H1 (cell line): ENCODE measurements at regions not wholly inside any gene's neighbourhood (a gene's known extent, or its start where the extent isn't known, plus 50 kb on each side); places are given as distances from the start of the nearest gene placed in this dataset.

ENCODE experiments used
- CTCF ChIA-PET: fragments of 300-600 bp; sonication (Branson Sonifier 250); formaldehyde crosslinking; loops from one replicate; lab custom pipeline; 2021; ENCODE audit not compliant: partially characterized antibody; lab: Charles Lee
- POLR2A ChIA-PET: fragments of 300-600 bp; sonication (Branson Sonifier 250); formaldehyde crosslinking; loops from one replicate; lab custom pipeline; 2021; ENCODE audit warnings: inconsistent platforms; ENCODE audit not compliant: partially characterized antibody; lab: Charles Lee
- DNase-seq, 2 experiments: peaks; one replicate each; pipeline versions ENCODE4 v3.0.0 to v3.0.0-alpha.2; 2010 to 2022; ENCODE audit warnings: low spot score in 2 of 2, low read depth in 1 of 2, mixed read lengths in 1 of 2
- FAIRE-seq: peaks from 2 replicates; lab custom pipeline; 2011; peaks lifted over from hg19 to GRCh38; lab: Jason Lieb, UNC
- H2AFZ ChIP-seq: 2 replicates; pipeline ENCODE4 v1.8.1; 2012; ENCODE audit warnings: low read length, inconsistent platforms
- H2AK5ac ChIP-seq: 2 replicates; pipeline ENCODE4 v1.6.1; 2013; ENCODE audit warnings: low read depth, low read length
- H2BK120ac ChIP-seq: replicated peaks from 2 replicates; pipeline ENCODE3; 2013; ENCODE audit warnings: low read depth, low read length, inconsistent platforms
- H2BK12ac ChIP-seq: 2 replicates; pipeline ENCODE4 v1.6.1; 2013; ENCODE audit warnings: low read depth, low read length
- H2BK15ac ChIP-seq: 2 replicates; pipeline ENCODE4 v1.6.1; 2013; ENCODE audit warnings: low read length
- H2BK20ac ChIP-seq: 2 replicates; pipeline ENCODE4 v1.6.1; 2013; ENCODE audit warnings: low read length
- H2BK5ac ChIP-seq: 2 replicates; pipeline ENCODE4 v1.6.1; 2013; ENCODE audit warnings: low read depth, low read length
- H3K14ac ChIP-seq: 2 replicates; pipeline ENCODE4 v1.6.1; 2013; ENCODE audit warnings: inconsistent platforms; ENCODE audit not compliant: insufficient read length
- H3K18ac ChIP-seq: 2 replicates; pipeline ENCODE4 v1.6.1; 2013; ENCODE audit warnings: low read length; ENCODE audit errors: extremely low read depth
- H3K23ac ChIP-seq: 2 replicates; pipeline ENCODE4 v1.6.1; 2013; ENCODE audit warnings: inconsistent platforms; ENCODE audit not compliant: insufficient read length
- H3K23me2 ChIP-seq: 2 replicates; pipeline ENCODE4 v1.6.1; 2013; ENCODE audit warnings: low read depth, low read length
- H3K27ac ChIP-seq: 2 replicates; pipeline ENCODE4 v1.6.1; 2011; ENCODE audit warnings: low read depth, low read length, inconsistent platforms
- H3K27me3 ChIP-seq, 4 experiments: replicated peaks in 1 of 4; 1 replicate in 1 of 4; 2 replicates in 3 of 4; pipeline versions ENCODE4 v1.6.1 to v1.8.1; 2011 to 2013; ENCODE audit warnings: low read length in 3 of 4, mild to moderate bottlenecking in 3 of 4, inconsistent platforms in 2 of 4, mixed read lengths in 2 of 4, moderate library complexity in 1 of 4; ENCODE audit not compliant: control insufficient read depth in 3 of 4, insufficient read depth in 3 of 4; ENCODE audit errors: extremely low read depth in 1 of 4
- H3K36me3 ChIP-seq, 4 experiments: 2 replicates each; pipeline versions ENCODE4 v1.6.1 to v1.8.1; 2011 to 2013; ENCODE audit warnings: mild to moderate bottlenecking in 4 of 4, low read length in 3 of 4, moderate library complexity in 2 of 4, control low read depth in 1 of 4, inconsistent platforms in 1 of 4; ENCODE audit not compliant: insufficient read depth in 4 of 4, control insufficient read depth in 2 of 4
- H3K4ac ChIP-seq: replicated peaks from 2 replicates; pipeline ENCODE3; 2013; ENCODE audit warnings: low read length, low read depth, mixed read lengths, inconsistent platforms; ENCODE audit not compliant: insufficient read length
- H3K4me1 ChIP-seq, 4 experiments: replicated peaks in 1 of 4; 1 replicate in 1 of 4; 2 replicates in 3 of 4; pipeline versions ENCODE4 v1.6.1 to v1.8.1; 2011 to 2013; ENCODE audit warnings: low read length in 3 of 4, inconsistent platforms in 2 of 4, mixed read lengths in 1 of 4; ENCODE audit not compliant: insufficient read depth in 4 of 4, control insufficient read depth in 3 of 4
- H3K4me2 ChIP-seq, 2 experiments: 2 replicates each; pipeline versions ENCODE4 v1.6.1 to v1.8.1; 2011 to 2013; ENCODE audit warnings: low read depth in 2 of 2, low read length in 2 of 2, control low read depth in 1 of 2, inconsistent platforms in 1 of 2, mild to moderate bottlenecking in 1 of 2; ENCODE audit not compliant: insufficient read depth in 1 of 2
- H3K4me3 ChIP-seq, 4 experiments: fragments of 200-600, 300-600 bp in 1 of 4; sonication (generic), shearing (Covaris generic), sonication (Bioruptor Twin) in 1 of 4; 2 replicates each; pipeline versions ENCODE4 v1.5.1 to v1.8.1; 2011 to 2016; ENCODE audit warnings: low read length in 4 of 4, low read depth in 3 of 4, control low read depth in 2 of 4, inconsistent platforms in 2 of 4, mild to moderate bottlenecking in 2 of 4, mixed read lengths in 1 of 4, moderate library complexity in 1 of 4; ENCODE audit not compliant: insufficient read depth in 2 of 4; ENCODE audit errors: extremely low read depth in 1 of 4
- H3K56ac ChIP-seq: replicated peaks from 2 replicates; pipeline ENCODE3; 2013; ENCODE audit warnings: low read depth, mild to moderate bottlenecking, mixed read lengths, low read length, inconsistent platforms; ENCODE audit not compliant: insufficient read length
- H3K79me1 ChIP-seq: 2 replicates; pipeline ENCODE4 v1.6.1; 2013; ENCODE audit warnings: low read depth, low read length, control low read depth
- H3K79me2 ChIP-seq, 2 experiments: 2 replicates each; pipeline versions ENCODE4 v1.6.1 to v1.8.1; 2012 to 2013; ENCODE audit warnings: low read length in 2 of 2, mild to moderate bottlenecking in 2 of 2, inconsistent platforms in 1 of 2; ENCODE audit not compliant: insufficient read depth in 2 of 2, control insufficient read depth in 1 of 2
- H3K9ac ChIP-seq, 4 experiments: replicated peaks in 1 of 4; 1 replicate in 1 of 4; 2 replicates in 3 of 4; pipeline versions ENCODE4 v1.6.1 to v1.8.1; 2011 to 2013; ENCODE audit warnings: low read depth in 3 of 4, low read length in 3 of 4, control low read depth in 2 of 4, mild to moderate bottlenecking in 2 of 4, moderate library complexity in 2 of 4, inconsistent platforms in 1 of 4; ENCODE audit errors: extremely low read depth in 1 of 4
- H3K9me3 ChIP-seq, 2 experiments: 2 replicates each; pipeline versions ENCODE4 v1.6.1 to v1.8.1; 2012 to 2013; ENCODE audit warnings: mild to moderate bottlenecking in 2 of 2, moderate library complexity in 2 of 2, control low read depth in 1 of 2, inconsistent platforms in 1 of 2, low read depth in 1 of 2, low read length in 1 of 2, mixed read lengths in 1 of 2; ENCODE audit not compliant: insufficient read depth in 2 of 2
- H4K20me1 ChIP-seq, 2 experiments: replicated peaks in 1 of 2; 2 replicates each; pipeline versions ENCODE3 to v1.8.1; 2011 to 2013; ENCODE audit warnings: inconsistent platforms in 2 of 2, low read length in 2 of 2, mild to moderate bottlenecking in 1 of 2; ENCODE audit not compliant: insufficient read depth in 2 of 2, control insufficient read depth in 1 of 2
- H4K5ac ChIP-seq: 2 replicates; pipeline ENCODE4 v1.6.1; 2013; ENCODE audit warnings: low read length, low read depth, mixed read lengths, inconsistent platforms; ENCODE audit not compliant: insufficient read length
- H4K8ac ChIP-seq: 2 replicates; pipeline ENCODE4 v1.8.0; 2013; ENCODE audit warnings: mild to moderate bottlenecking, moderate library complexity, low read length, inconsistent platforms; ENCODE audit not compliant: insufficient read depth; ENCODE audit errors: extremely low read depth
- H4K91ac ChIP-seq: replicated peaks from 2 replicates; pipeline ENCODE3; 2013; ENCODE audit warnings: low read length, mixed read lengths, inconsistent platforms; ENCODE audit not compliant: insufficient read length
- KDM1A ChIP-seq: fragments of 200-600, 300-600 bp; sonication (generic); IDR thresholded peaks from 2 replicates; pipeline ENCODE4 v1.7.1; 2016; ENCODE audit warnings: mild to moderate bottlenecking, low read length, borderline replicate concordance
- WGBS, 2 experiments: shearing (Covaris generic) in 1 of 2; methylation state at CpG; one replicate each; pipeline versions ENCODE4 v1.1.6 to v1.1.7; 2013 to 2015; ENCODE audit warnings: low lambda C conversion rate in 2 of 2, mixed read lengths in 2 of 2, inconsistent platforms in 1 of 2, low coverage in 1 of 2, missing lambda C conversion rate in 1 of 2; ENCODE audit not compliant: insufficient replicate concordance in 2 of 2, insufficient coverage in 1 of 2, insufficient read length in 1 of 2; ENCODE audit errors: extremely low coverage in 1 of 2, missing lambda C conversion rate in 1 of 2; 5-methylcytosine and 5-hydroxymethylcytosine counted together

DNA sequence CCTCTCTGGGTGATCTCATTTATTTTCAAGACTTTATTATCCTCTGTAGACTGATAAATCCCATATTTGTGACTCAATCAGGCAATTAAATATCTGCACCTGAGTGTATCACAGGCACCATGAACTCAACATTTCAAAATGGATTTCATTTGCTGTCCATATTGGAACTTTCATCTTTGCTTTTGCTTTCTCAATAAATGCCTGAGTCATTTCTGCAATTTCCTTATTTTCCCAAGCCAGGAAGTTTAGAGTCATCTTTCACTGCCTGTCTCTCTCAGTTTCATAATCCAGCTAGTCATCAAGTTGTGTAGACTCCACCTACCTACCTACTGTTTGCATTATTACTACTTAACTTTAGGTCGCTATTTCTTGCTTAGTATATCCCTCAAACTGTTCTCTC lies 540.9 kb downstream of the LMO4 start:
- no peak for FAIRE-seq
- CTCF ChIA-PET = interaction anchor here (0.7 kb wide), 1 partner anchor 11 kb away, joined by 3 read pairs; no protein-coding TSS in a partner anchor

More for the DNA sequence above, 540.9 kb downstream of the LMO4 start:
- H3K23me2 ChIP-seq = no peaks in the 10 kb centered on the region
- H2AK5ac ChIP-seq = no peak overlapping the region
- H3K27me3 ChIP-seq = no peaks in the 10 kb centered on the region
- no peaks in the 10 kb centered on the region; a peak in 1 of 7 replicates for H3K4me1 ChIP-seq
- no peak for TF ChIP-seq KDM1A
- TF ChIP-seq, all 59 proteins: peak for 0
- Histone ChIP-seq H2BK12ac (no peak overlapping the region), H3K4ac (no peak overlapping the region), H3K36me3 (no peaks in the 10 kb centered on the region), H3K4me2 (no peak overlapping the region), H2BK120ac (no peak overlapping the region), H2BK15ac (no peak overlapping the region), H3K4me3 (no peak overlapping the region), H4K91ac (no peak overlapping the region), H4K20me1 (no peaks in the 10 kb centered on the region), H3K14ac (no peak overlapping the region), H4K8ac (no peak overlapping the region), H2BK5ac (no peak overlapping the region), H3K79me2 (no peaks in the 10 kb centered on the region), H2BK20ac (no peak overlapping the region), H3K27ac (no peak overlapping the region), H3K9ac (no peak overlapping the region), H3K23ac (no peak overlapping the region), H3K56ac (no peak overlapping the region), H3K79me1 (no peaks in the 10 kb centered on the region), H3K9me3 (no peaks in the 10 kb centered on the region; a peak in 1 of 4 replicates), H4K5ac (no peak overlapping the region), H3K18ac (no peak overlapping the region), H2AFZ (no peak overlapping the region)
- POLR2A ChIA-PET = no interaction called here
- WGBS, 2 experiments = 78% methylated on average over 1 of the region's 1 CpG; no CpG with 5 or more reads in 1 of the 2 experiments
- no peak for DNase-seq
